Spleen (tissue), 11 donors: ENCODE measurements at regions not wholly inside any gene's neighbourhood (a gene's known extent, or its start where the extent isn't known, plus 50 kb on each side); places are given as distances from the start of the nearest gene placed in this dataset.

ENCODE experiments used
- DNase-seq: peaks from one replicate; pipeline ENCODE4 v3.0.0-alpha.2; 2020
- H3K27ac ChIP-seq, 8 donors: fragments of 200-600 bp; sonication (generic) in 7 of 8; 1 replicate in 4 of 8; 2 replicates in 4 of 8; pipeline versions ENCODE4 v1.5.0 to v1.8.0; 2016 to 2021; ENCODE audit warnings: inconsistent platforms in 4 of 8, mild to moderate bottlenecking in 4 of 8, moderate library complexity in 1 of 8
- H3K27me3 ChIP-seq, 7 donors: fragments of 200-600 bp; sonication (generic) in 6 of 7; replicated peaks in 1 of 7; 1 replicate in 4 of 7; 2 replicates in 3 of 7; pipeline versions ENCODE4 v1.5.0 to v1.8.0; 2016 to 2021; ENCODE audit warnings: inconsistent platforms in 3 of 7, mild to moderate bottlenecking in 1 of 7
- H3K36me3 ChIP-seq, 6 donors: fragments of 200-600 bp; sonication (generic) in 5 of 6; 1 replicate in 4 of 6; 2 replicates in 2 of 6; pipeline versions ENCODE4 v1.5.0 to v1.8.0; 2016 to 2021; ENCODE audit warnings: inconsistent platforms in 2 of 6
- H3K4me1 ChIP-seq, 6 donors: fragments of 200-600 bp; sonication (generic) in 5 of 6; 1 replicate in 3 of 6; 2 replicates in 3 of 6; pipeline versions ENCODE4 v1.5.0 to v1.8.0; 2016 to 2021; ENCODE audit warnings: inconsistent platforms in 3 of 6
- H3K4me3 ChIP-seq, 8 donors: fragments of 200-600 bp; sonication (generic) in 7 of 8; 1 replicate in 4 of 8; 2 replicates in 4 of 8; pipeline versions ENCODE4 v1.5.0 to v1.8.0; 2016 to 2021; ENCODE audit warnings: inconsistent platforms in 4 of 8, mild to moderate bottlenecking in 4 of 8, moderate library complexity in 2 of 8
- H3K9me3 ChIP-seq, 8 donors: fragments of 200-600 bp; sonication (generic) in 7 of 8; 1 replicate in 4 of 8; 2 replicates in 4 of 8; pipeline versions ENCODE4 v1.5.0 to v1.8.0; 2016 to 2021; ENCODE audit warnings: inconsistent platforms in 4 of 8
- POLR2A ChIP-seq, 3 donors: fragments of 450-650 bp; IDR thresholded peaks; one replicate each; pipeline ENCODE4 v1.5.1; 2017; ENCODE audit warnings: antibody characterized with exemption in 3 of 3, mild to moderate bottlenecking in 1 of 3
- POLR2AphosphoS5 ChIP-seq, 3 donors: sonication (generic); formaldehyde crosslinking; IDR thresholded peaks; one replicate each; pipeline ENCODE4 v1.5.1; 2017; ENCODE audit warnings: antibody characterized with exemption in 3 of 3
- WGBS, 5 donors: extraction: QIAGEN DNeasy Blood & Tissue Kit in 3 of 5; methylation state at CpG; one replicate each; pipeline versions ENCODE4 v1.1.5 to v1.1.7; 2013 to 2018; 5-methylcytosine and 5-hydroxymethylcytosine counted together
- intact Hi-C: fragments of 100-400 bp; cut with DNase I; formaldehyde crosslinking; loops from one replicate; pipeline ENCODE4 v1.15.0; 2023; ENCODE audit warnings: low total_unique reads
- TF ChIP-seq, protein P1 (sequence below), 11 experiments: fragments of 200-600 bp in 7 of 11; fragments of 450-650 bp in 4 of 11; sonication (generic) in 4 of 11; IDR thresholded peaks in 8 of 11; conservative IDR thresholded peaks in 3 of 11; 1 replicate in 7 of 11; 2 replicates in 4 of 11; pipeline versions ENCODE4 v1.4.0 to v1.8.0; 2016 to 2021; ENCODE audit warnings: antibody characterized with exemption in 11 of 11, inconsistent platforms in 4 of 11, mild to moderate bottlenecking in 1 of 11
- donor health status: healthy with polysubstance abuse.
- donor health status: DM: no; HTN: no; CAD: no; lungs with moderate emphysema.
- donor health status: DM: no; HTN: no; CAD: no.
- donor health status: Bipolar disorder and iron deficiency.
- donor health status: healthy.
- donor health status: DM: no; HTN: no; CAD: no.
- donor health status: DM: yes; HTN: yes; CAD: no.

GRCh38 chrX:144494074-144494473 lies 610.2 kb downstream of the UBE2NL start:
- no peak overlapping the region for H3K4me3 ChIP-seq
- no peaks in the 10 kb centered on the region for H3K36me3 ChIP-seq
- no peaks in the 10 kb centered on the region for H3K27me3 ChIP-seq
- DNase-seq, result no peak
- H3K4me1 ChIP-seq, result no peaks in the 10 kb centered on the region
- whole genome bisulfite sequencing, 5 donors, result 70 to 83% (median 72%) methylated on average over 7 of the region's 7 CpGs
- intact Hi-C loops, result no loop called here
- peaks cover 0 to 6% (median 0%) of the 10 kb centered on the region in 8 donors for H3K9me3 ChIP-seq
- no peak overlapping the region for H3K27ac ChIP-seq
- TF ChIP-seq POLR2A (IDR thresholded peaks at IDR 0.05) (no peak), POLR2AphosphoS5 (IDR thresholded peaks at IDR 0.05) (no peak)
- TF ChIP-seq, protein P1, sequence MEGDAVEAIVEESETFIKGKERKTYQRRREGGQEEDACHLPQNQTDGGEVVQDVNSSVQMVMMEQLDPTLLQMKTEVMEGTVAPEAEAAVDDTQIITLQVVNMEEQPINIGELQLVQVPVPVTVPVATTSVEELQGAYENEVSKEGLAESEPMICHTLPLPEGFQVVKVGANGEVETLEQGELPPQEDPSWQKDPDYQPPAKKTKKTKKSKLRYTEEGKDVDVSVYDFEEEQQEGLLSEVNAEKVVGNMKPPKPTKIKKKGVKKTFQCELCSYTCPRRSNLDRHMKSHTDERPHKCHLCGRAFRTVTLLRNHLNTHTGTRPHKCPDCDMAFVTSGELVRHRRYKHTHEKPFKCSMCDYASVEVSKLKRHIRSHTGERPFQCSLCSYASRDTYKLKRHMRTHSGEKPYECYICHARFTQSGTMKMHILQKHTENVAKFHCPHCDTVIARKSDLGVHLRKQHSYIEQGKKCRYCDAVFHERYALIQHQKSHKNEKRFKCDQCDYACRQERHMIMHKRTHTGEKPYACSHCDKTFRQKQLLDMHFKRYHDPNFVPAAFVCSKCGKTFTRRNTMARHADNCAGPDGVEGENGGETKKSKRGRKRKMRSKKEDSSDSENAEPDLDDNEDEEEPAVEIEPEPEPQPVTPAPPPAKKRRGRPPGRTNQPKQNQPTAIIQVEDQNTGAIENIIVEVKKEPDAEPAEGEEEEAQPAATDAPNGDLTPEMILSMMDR (IDR thresholded peaks at IDR 0.05 in 8 of 11, conservative IDR thresholded peaks at IDR 0.05 in 3 of 11), result no peak

- Histone ChIP-seq H3K27ac (no peak overlapping the region), H3K27me3 (no peaks in the 10 kb centered on the region), H3K4me1 (no peaks in the 10 kb centered on the region), H3K9me3 (peaks cover 0 to 2% (median 0%) of the 10 kb centered on the region in 8 donors), H3K36me3 (no peaks in the 10 kb centered on the region), H3K4me3 (no peak overlapping the region)
- intact Hi-C loops, result no loop called here
- WGBS, 5 donors, result 70 to 81% (median 78%) methylated on average over 3 of the region's 3 CpGs
- TF ChIP-seq POLR2A (IDR thresholded peaks at IDR 0.05) (no peak), POLR2AphosphoS5 (IDR thresholded peaks at IDR 0.05) (no peak)
- TF ChIP-seq, protein P1 (IDR thresholded peaks at IDR 0.05 in 8 of 11, conservative IDR thresholded peaks at IDR 0.05 in 3 of 11), result no peak
- no peak for DNase-seq
Measured at GRCh38 chrX:144531877-144532276, 648.0 kb downstream of the UBE2NL start.

- H3K9me3 ChIP-seq, result peaks cover 0 to 8% (median 0%) of the 10 kb centered on the region in 8 donors
- H3K4me3 ChIP-seq, result no peak overlapping the region
- DNase-seq, result no peak
- 42 to 74% (median 59%) methylated on average over 7 of the region's 7 CpGs for WGBS, 5 donors
- intact Hi-C loops, result no loop called here
- H3K36me3 ChIP-seq, result no peaks in the 10 kb centered on the region
- no peaks in the 10 kb centered on the region for H3K4me1 ChIP-seq
- no peak for TF ChIP-seq POLR2A (IDR thresholded peaks at IDR 0.05)
- TF ChIP-seq, protein P1 (IDR thresholded peaks at IDR 0.05 in 8 of 11, conservative IDR thresholded peaks at IDR 0.05 in 3 of 11), result no peak
- no peaks in the 10 kb centered on the region for H3K27me3 ChIP-seq
- H3K27ac ChIP-seq, result no peak overlapping the region
Measured at GRCh38 chrX:144566592-144566991, 680.7 kb upstream of the SPANXN1 start.

GRCh38 chrX:144586756-144587155 lies 660.5 kb upstream of the SPANXN1 start:
- 84 to 93% (median 93%) methylated on average over 1 of the region's 1 CpG; no CpG with 5 or more reads in 1 of the 5 donors for WGBS, 5 donors
- no peaks in the 10 kb centered on the region for H3K4me1 ChIP-seq
- DNase-seq, result peak; percentile 36
- no peak overlapping the region for H3K4me3 ChIP-seq
- TF ChIP-seq POLR2A (IDR thresholded peaks at IDR 0.05) (no peak), POLR2AphosphoS5 (IDR thresholded peaks at IDR 0.05) (no peak)
- TF ChIP-seq, protein P1 (IDR thresholded peaks at IDR 0.05 in 8 of 11, conservative IDR thresholded peaks at IDR 0.05 in 3 of 11), result no peak
- intact Hi-C loops, result no loop called here
- H3K9me3 ChIP-seq, result peaks cover 0 to 15% (median 0%) of the 10 kb centered on the region in 8 donors
- no peaks in the 10 kb centered on the region for H3K36me3 ChIP-seq
- H3K27ac ChIP-seq, result no peak overlapping the region
- H3K27me3 ChIP-seq, result no peaks in the 10 kb centered on the region
